HG03558 (cell line): ENCODE measurements at regions not wholly inside any gene's neighbourhood (a gene's known extent, or its start where the extent isn't known, plus 50 kb on each side); places are given as distances from the start of the nearest gene placed in this dataset.

Experiments
- ATAC-seq: cut with Tn5 transposase; IDR thresholded peaks from one replicate; pipeline ENCODE4 v1.9.1; 2021; ENCODE audit warnings: moderate number of reproducible peaks; ENCODE audit not compliant: unreplicated experiment; ENCODE audit errors: extremely low read depth

GRCh38 chr4:189279188-189279587 is 661.5 kb upstream of the FRG1 start:
- ATAC-seq: no peak

- no peak for ATAC-seq
Measured at GRCh38 chr4:189285377-189285776, 655.3 kb upstream of the FRG1 start.

- ATAC-seq: no peak
Measured at GRCh38 chr4:189291939-189292338, 648.7 kb upstream of the FRG1 start.

GRCh38 chr4:189293459-189293858 is 647.2 kb upstream of the FRG1 start:
- no peak for ATAC-seq

- ATAC-seq: no peak
Measured at GRCh38 chr4:189294574-189294973, 646.1 kb upstream of the FRG1 start.

- no peak for ATAC-seq
Measured at GRCh38 chr4:189299706-189300105, 641.0 kb upstream of the FRG1 start.

GRCh38 chr4:189301692-189302091 is 639.0 kb upstream of the FRG1 start:
- no peak for ATAC-seq

GRCh38 chr4:189302719-189303118 is 638.0 kb upstream of the FRG1 start:
- no peak for ATAC-seq

GRCh38 chr4:189304167-189304566 is 636.5 kb upstream of the FRG1 start:
- no peak for ATAC-seq

- no peak for ATAC-seq
Measured at GRCh38 chr4:189304809-189305208, 635.9 kb upstream of the FRG1 start.

GRCh38 chr4:189305500-189305899 is 635.2 kb upstream of the FRG1 start:
- ATAC-seq: no peak

- no peak for ATAC-seq
Measured at GRCh38 chr4:189311251-189311650, 629.4 kb upstream of the FRG1 start.

GRCh38 chr4:189313064-189313463 is 627.6 kb upstream of the FRG1 start:
- no peak for ATAC-seq

- no peak for ATAC-seq
Measured at GRCh38 chr4:189313861-189314513, 626.7 kb upstream of the FRG1 start.

- no peak for ATAC-seq
Measured at GRCh38 chr4:189322426-189322825, 618.2 kb upstream of the FRG1 start.

- no peak for ATAC-seq
Measured at GRCh38 chr4:189341881-189342280, 598.8 kb upstream of the FRG1 start.

- no peak for ATAC-seq
Measured at GRCh38 chr4:189355590-189355989, 585.1 kb upstream of the FRG1 start.

- no peak for ATAC-seq
Measured at GRCh38 chr4:189362364-189362763, 578.3 kb upstream of the FRG1 start.

- ATAC-seq: no peak
Measured at GRCh38 chr4:189364032-189364449, 576.6 kb upstream of the FRG1 start.

- no peak for ATAC-seq
Measured at GRCh38 chr4:189365451-189365850, 575.2 kb upstream of the FRG1 start.

- no peak for ATAC-seq
Measured at GRCh38 chr4:189367832-189368231, 572.8 kb upstream of the FRG1 start.

- no peak for ATAC-seq
Measured at GRCh38 chr4:189374176-189374575, 566.5 kb upstream of the FRG1 start.

- ATAC-seq: no peak
Measured at GRCh38 chr4:189376901-189377300, 563.8 kb upstream of the FRG1 start.
